ENCODE measurements at regions not wholly inside any gene's neighbourhood (a gene's known extent, or its start where the extent isn't known, plus 50 kb on each side); places are given as distances from the start of the nearest gene placed in this dataset.

GRCh38 chrX:142601792-142602191, 396.7 kb upstream of the MAGEC2 start:
- Mint-ChIP-seq H3K9me3 (peaks cover 18% of the 10 kb centered on the region), H3K4me1 (no peaks in the 10 kb centered on the region), H3K36me3 (ENCODE audit: low read depth) (no peaks in the 10 kb centered on the region), H3K4me3 (no peak overlapping the region), H3K27ac (ENCODE audit: unreplicated experiment) (no peak overlapping the region), H3K27me3 (ENCODE audit: low read depth) (no peaks in the 10 kb centered on the region)
- TF ChIP-seq CTCF (conservative IDR thresholded peaks at IDR 0.05) = no peak
- DNase-seq (ENCODE audit: low read depth, low spot score) = no peak

- Mint-ChIP-seq H3K36me3 (ENCODE audit: low read depth) (no peaks in the 10 kb centered on the region), H3K27me3 (ENCODE audit: low read depth) (no peaks in the 10 kb centered on the region), H3K9me3 (no peaks in the 10 kb centered on the region), H3K27ac (ENCODE audit: unreplicated experiment) (no peak overlapping the region), H3K4me3 (no peak overlapping the region), H3K4me1 (no peaks in the 10 kb centered on the region)
- TF ChIP-seq CTCF (conservative IDR thresholded peaks at IDR 0.05) = no peak
- DNase-seq (ENCODE audit: low read depth, low spot score) = no peak
Observed at GRCh38 chrX:142593361-142593862, 388.3 kb upstream of the MAGEC2 start.

- no peaks in the 10 kb centered on the region for H3K27me3 Mint-ChIP-seq (ENCODE audit: low read depth)
- no peaks in the 10 kb centered on the region for H3K4me1 Mint-ChIP-seq
- peaks cover 21% of the 10 kb centered on the region for H3K9me3 Mint-ChIP-seq
- no peak overlapping the region for H3K27ac Mint-ChIP-seq (ENCODE audit: unreplicated experiment)
- H3K4me3 Mint-ChIP-seq = no peak overlapping the region
- no peak for DNase-seq (ENCODE audit: low read depth, low spot score)
- peaks cover 6% of the 10 kb centered on the region for H3K36me3 Mint-ChIP-seq (ENCODE audit: low read depth)
- no peak for TF ChIP-seq CTCF (conservative IDR thresholded peaks at IDR 0.05)
Observed at GRCh38 chrX:142576615-142577014, 371.5 kb upstream of the MAGEC2 start.

- no peak for TF ChIP-seq CTCF (conservative IDR thresholded peaks at IDR 0.05)
- DNase-seq (ENCODE audit: low read depth, low spot score) = no peak
- no peaks in the 10 kb centered on the region for H3K36me3 Mint-ChIP-seq (ENCODE audit: low read depth)
- no peaks in the 10 kb centered on the region for H3K4me1 Mint-ChIP-seq
- H3K4me3 Mint-ChIP-seq = no peak overlapping the region
- no peaks in the 10 kb centered on the region for H3K27me3 Mint-ChIP-seq (ENCODE audit: low read depth)
- no peak overlapping the region for H3K27ac Mint-ChIP-seq (ENCODE audit: unreplicated experiment)
- peaks cover 12% of the 10 kb centered on the region for H3K9me3 Mint-ChIP-seq
Observed at GRCh38 chrX:142549923-142550322, 344.8 kb upstream of the MAGEC2 start.

- TF ChIP-seq CTCF (conservative IDR thresholded peaks at IDR 0.05) = no peak
- Mint-ChIP-seq H3K27me3 (ENCODE audit: low read depth) (no peaks in the 10 kb centered on the region), H3K4me1 (no peaks in the 10 kb centered on the region), H3K36me3 (ENCODE audit: low read depth) (no peaks in the 10 kb centered on the region), H3K9me3 (no peaks in the 10 kb centered on the region), H3K27ac (ENCODE audit: unreplicated experiment) (no peak overlapping the region), H3K4me3 (no peak overlapping the region)
- no peak for DNase-seq (ENCODE audit: low read depth, low spot score)
Observed at GRCh38 chrX:142505839-142506238, 300.7 kb upstream of the MAGEC2 start.
